SK-N-SH (cell line): ENCODE measurements at regions not wholly inside any gene's neighbourhood (a gene's known extent, or its start where the extent isn't known, plus 50 kb on each side); places are given as distances from the start of the nearest gene placed in this dataset.

Experiments
- CTCF ChIA-PET: fragments of 300-600, 350-600 bp; formaldehyde crosslinking; extraction: SDS; loops from one replicate; lab custom pipeline; 2021; lab: Yijun Ruan, JAX
- POLR2A ChIA-PET: fragments of 350-600 bp; sonication (Branson Sonifier 250); formaldehyde crosslinking; extraction: SDS; loops from one replicate; lab custom pipeline; 2020; ENCODE audit warnings: antibody characterized with exemption, inconsistent platforms; lab: Yijun Ruan, JAX
- DNase-seq: peaks from one replicate; pipeline ENCODE4 v3.0.0; 2012
- H2AFZ ChIP-seq: fragments of 200-600 bp; sonication (generic); 2 replicates; pipeline ENCODE4 v1.8.1; 2016; ENCODE audit warnings: antibody characterized with exemption, mild to moderate bottlenecking, low read depth
- H3F3A ChIP-seq: fragments of 200-600 bp; sonication (generic); replicated peaks from 2 replicates; pipeline ENCODE3; 2016; ENCODE audit warnings: antibody characterized with exemption, mild to moderate bottlenecking; ENCODE audit not compliant: insufficient read depth
- H3K27ac ChIP-seq, 2 experiments: fragments of 200-500 bp in 1 of 2; fragments of 200-600 bp in 1 of 2; sonication (Bioruptor generic) in 1 of 2; sonication (generic), shearing (Covaris generic) in 1 of 2; 2 replicates each; pipeline versions ENCODE4 v1.5.1 to v1.6.1; 2014 to 2016; ENCODE audit warnings: low read depth in 2 of 2, inconsistent platforms in 1 of 2, low read length in 1 of 2, mild to moderate bottlenecking in 1 of 2, mixed read lengths in 1 of 2
- H3K27me3 ChIP-seq: fragments of 200-600 bp; sonication (generic), shearing (Covaris generic); 2 replicates; pipeline ENCODE4 v1.6.1; 2016; ENCODE audit warnings: mixed run types; ENCODE audit not compliant: insufficient read depth
- H3K36me3 ChIP-seq, 2 experiments: fragments of 200-500 bp in 1 of 2; fragments of 200-600 bp in 1 of 2; sonication (Bioruptor generic) in 1 of 2; sonication (generic) in 1 of 2; replicated peaks in 1 of 2; 2 replicates each; pipeline versions ENCODE3 to v1.5.1; 2014 to 2016; ENCODE audit warnings: low read length in 1 of 2, mild to moderate bottlenecking in 1 of 2; ENCODE audit not compliant: insufficient read depth in 2 of 2, control insufficient read depth in 1 of 2
- H3K4me1 ChIP-seq, 2 experiments: fragments of 200-500 bp in 1 of 2; fragments of 200-600 bp in 1 of 2; sonication (Bioruptor generic) in 1 of 2; sonication (generic), shearing (Covaris generic) in 1 of 2; 2 replicates each; pipeline versions ENCODE4 v1.5.1 to v1.6.1; 2014 to 2016; ENCODE audit warnings: low read depth in 1 of 2, low read length in 1 of 2, mixed run types in 1 of 2; ENCODE audit not compliant: insufficient read depth in 2 of 2, control insufficient read depth in 1 of 2
- H3K4me2 ChIP-seq: fragments of 200-600 bp; sonication (generic), shearing (Covaris generic); 2 replicates; pipeline ENCODE4 v1.6.1; 2017; ENCODE audit warnings: mixed run types
- H3K4me3 ChIP-seq, 2 experiments: fragments of 200-500 bp in 1 of 2; fragments of 200-600 bp in 1 of 2; sonication (Bioruptor generic) in 1 of 2; sonication (generic), shearing (Covaris generic) in 1 of 2; 2 replicates each; pipeline versions ENCODE4 v1.5.1 to v1.8.1; 2014 to 2016; ENCODE audit warnings: low read depth in 2 of 2, inconsistent platforms in 1 of 2, low read length in 1 of 2, mild to moderate bottlenecking in 1 of 2, mixed read lengths in 1 of 2, moderate library complexity in 1 of 2
- H3K79me2 ChIP-seq: fragments of 200-600 bp; sonication (generic); 2 replicates; pipeline ENCODE4 v1.8.1; 2017; ENCODE audit warnings: mild to moderate bottlenecking; ENCODE audit not compliant: insufficient read depth
- H3K9ac ChIP-seq: fragments of 200-600 bp; sonication (generic); 2 replicates; pipeline ENCODE4 v1.6.1; 2017; ENCODE audit warnings: mixed run types
- H3K9me2 ChIP-seq: fragments of 200-600 bp; sonication (generic); 2 replicates; pipeline ENCODE4 v1.6.1; 2017; ENCODE audit warnings: mixed run types
- H3K9me3 ChIP-seq: fragments of 200-600 bp; sonication (generic); 2 replicates; pipeline ENCODE4 v1.6.1; 2017; ENCODE audit warnings: mixed run types, mild to moderate bottlenecking, moderate library complexity
- H4K20me1 ChIP-seq: fragments of 200-600 bp; sonication (generic); 2 replicates; pipeline ENCODE4 v1.6.1; 2017; ENCODE audit warnings: mild to moderate bottlenecking, mixed run types; ENCODE audit not compliant: insufficient read depth
- ELF1 ChIP-seq: IDR thresholded peaks from 2 replicates; pipeline ENCODE4 v1.4.0; 2012
- EZH2phosphoT487 ChIP-seq: fragments of 200-600 bp; sonication (generic); IDR thresholded peaks from 2 replicates; pipeline ENCODE4 v1.6.1; 2017; ENCODE audit warnings: low read depth, mixed run types, mild to moderate bottlenecking, antibody characterized with exemption, moderate library complexity, borderline replicate concordance
- FOSL2 ChIP-seq: IDR thresholded peaks from 2 replicates; pipeline ENCODE4 v1.4.0; 2012; ENCODE audit warnings: low read depth, mild to moderate bottlenecking, moderate library complexity, borderline replicate concordance
- GABPA ChIP-seq: IDR thresholded peaks from 2 replicates; pipeline ENCODE4 v1.4.0; 2012; ENCODE audit warnings: low read depth, mild to moderate bottlenecking
- GATA2 ChIP-seq: sonication (generic); formaldehyde crosslinking; IDR thresholded peaks from 2 replicates; pipeline ENCODE4 v1.5.0; 2020; ENCODE audit warnings: mild to moderate bottlenecking, missing genetic modification reagents
- JUND ChIP-seq: IDR thresholded peaks from 2 replicates; pipeline ENCODE4 v1.4.0; 2012
- NFIC ChIP-seq: IDR thresholded peaks from 2 replicates; pipeline ENCODE4 v1.4.0; 2012; ENCODE audit warnings: borderline replicate concordance
- RCOR1 ChIP-seq: fragments of 150-350 bp; IDR thresholded peaks from 2 replicates; pipeline ENCODE4 v1.6.1; 2017; ENCODE audit warnings: antibody characterized with exemption, low read length
- RFX5 ChIP-seq: IDR thresholded peaks from 2 replicates; pipeline ENCODE4 v1.6.1; 2012; ENCODE audit warnings: mild to moderate bottlenecking, improper control_type of control experiment, low read length
- RXRA ChIP-seq: IDR thresholded peaks from 2 replicates; pipeline ENCODE4 v1.4.0; 2012; ENCODE audit warnings: low read depth, mild to moderate bottlenecking, borderline replicate concordance
- SIN3A ChIP-seq: IDR thresholded peaks from 2 replicates; pipeline ENCODE4 v1.6.1; 2012; ENCODE audit warnings: low read depth, mild to moderate bottlenecking, low read length, moderate library complexity, borderline replicate concordance
- TAF1 ChIP-seq: IDR thresholded peaks from 2 replicates; pipeline ENCODE4 v1.6.1; 2012; ENCODE audit warnings: low read depth, mild to moderate bottlenecking, low read length, moderate library complexity, borderline replicate concordance
- TCF12 ChIP-seq: IDR thresholded peaks from 2 replicates; pipeline ENCODE4 v1.4.0; 2012
- TEAD4 ChIP-seq: IDR thresholded peaks from 2 replicates; pipeline ENCODE4 v1.4.0; 2012; ENCODE audit warnings: mild to moderate bottlenecking, borderline replicate concordance; ENCODE audit not compliant: insufficient read depth
- USF2 ChIP-seq: fragments of 150-350 bp; IDR thresholded peaks from 2 replicates; pipeline ENCODE4 v1.6.1; 2017; ENCODE audit warnings: antibody characterized with exemption, low read length, low read depth, borderline replicate concordance
- WGBS: methylation state at CpG from one replicate; pipeline ENCODE4 v1.1.6; 2017; ENCODE audit warnings: low lambda C conversion rate; 5-methylcytosine and 5-hydroxymethylcytosine counted together
- TF ChIP-seq, protein P1 (sequence below): fragments of 200-600 bp; sonication (generic); IDR thresholded peaks from 2 replicates; pipeline ENCODE4 v1.6.1; 2017; ENCODE audit warnings: antibody characterized with exemption, mild to moderate bottlenecking, moderate library complexity
- TF ChIP-seq, protein P2 (sequence below): IDR thresholded peaks from 2 replicates; pipeline ENCODE4 v1.4.0; 2012; ENCODE audit warnings: low read depth, borderline replicate concordance

GRCh38 chrX:118198577-118198976 lies 82.0 kb upstream of the KLHL13 start:
- 47% methylated on average over 3 of the region's 3 CpGs for WGBS
- H3K4me2 ChIP-seq = no peak overlapping the region
- H3F3A ChIP-seq = no peaks in the 10 kb centered on the region
- no peaks in the 10 kb centered on the region for H4K20me1 ChIP-seq
- ChIA-PET CTCF (no interaction called here), POLR2A (no interaction called here)
- no peak overlapping the region for H2AFZ ChIP-seq
- no peak overlapping the region for H3K27ac ChIP-seq
- no peaks in the 10 kb centered on the region for H3K36me3 ChIP-seq
- no peaks in the 10 kb centered on the region for H3K9me2 ChIP-seq
- H3K79me2 ChIP-seq = no peaks in the 10 kb centered on the region
- H3K4me1 ChIP-seq = peaks cover 0 to 4% of the 10 kb centered on the region in 2 experiments; a peak in 1 of 4 replicates
- no peak overlapping the region for H3K4me3 ChIP-seq
- no peak for DNase-seq
- TF ChIP-seq JUND = no peak
- no peak for TF ChIP-seq SIN3A
- no peak for TF ChIP-seq USF2
- no peak for TF ChIP-seq EZH2phosphoT487
- no peak for TF ChIP-seq RXRA
- TF ChIP-seq RFX5 = no peak
- no peak for TF ChIP-seq GATA2 (CRISPR knock-in tag)
- TF ChIP-seq NFIC = no peak
- no peak for TF ChIP-seq ELF1
- no peak for TF ChIP-seq TEAD4
- TF ChIP-seq, protein P1, sequence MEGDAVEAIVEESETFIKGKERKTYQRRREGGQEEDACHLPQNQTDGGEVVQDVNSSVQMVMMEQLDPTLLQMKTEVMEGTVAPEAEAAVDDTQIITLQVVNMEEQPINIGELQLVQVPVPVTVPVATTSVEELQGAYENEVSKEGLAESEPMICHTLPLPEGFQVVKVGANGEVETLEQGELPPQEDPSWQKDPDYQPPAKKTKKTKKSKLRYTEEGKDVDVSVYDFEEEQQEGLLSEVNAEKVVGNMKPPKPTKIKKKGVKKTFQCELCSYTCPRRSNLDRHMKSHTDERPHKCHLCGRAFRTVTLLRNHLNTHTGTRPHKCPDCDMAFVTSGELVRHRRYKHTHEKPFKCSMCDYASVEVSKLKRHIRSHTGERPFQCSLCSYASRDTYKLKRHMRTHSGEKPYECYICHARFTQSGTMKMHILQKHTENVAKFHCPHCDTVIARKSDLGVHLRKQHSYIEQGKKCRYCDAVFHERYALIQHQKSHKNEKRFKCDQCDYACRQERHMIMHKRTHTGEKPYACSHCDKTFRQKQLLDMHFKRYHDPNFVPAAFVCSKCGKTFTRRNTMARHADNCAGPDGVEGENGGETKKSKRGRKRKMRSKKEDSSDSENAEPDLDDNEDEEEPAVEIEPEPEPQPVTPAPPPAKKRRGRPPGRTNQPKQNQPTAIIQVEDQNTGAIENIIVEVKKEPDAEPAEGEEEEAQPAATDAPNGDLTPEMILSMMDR = no peak
- TF ChIP-seq TAF1 = no peak
- no peak for TF ChIP-seq TCF12
- TF ChIP-seq, protein P2, sequence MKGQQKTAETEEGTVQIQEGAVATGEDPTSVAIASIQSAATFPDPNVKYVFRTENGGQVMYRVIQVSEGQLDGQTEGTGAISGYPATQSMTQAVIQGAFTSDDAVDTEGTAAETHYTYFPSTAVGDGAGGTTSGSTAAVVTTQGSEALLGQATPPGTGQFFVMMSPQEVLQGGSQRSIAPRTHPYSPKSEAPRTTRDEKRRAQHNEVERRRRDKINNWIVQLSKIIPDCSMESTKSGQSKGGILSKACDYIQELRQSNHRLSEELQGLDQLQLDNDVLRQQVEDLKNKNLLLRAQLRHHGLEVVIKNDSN = no peak
- no peak for TF ChIP-seq FOSL2
- no peak for TF ChIP-seq GABPA
- TF ChIP-seq RCOR1 = no peak
- no peaks in the 10 kb centered on the region for H3K9me3 ChIP-seq
- H3K27me3 ChIP-seq = no peaks in the 10 kb centered on the region
- H3K9ac ChIP-seq = no peak overlapping the region
